Pancreas (tissue), 10 donors: ENCODE measurements at regions not wholly inside any gene's neighbourhood (a gene's known extent, or its start where the extent isn't known, plus 50 kb on each side); places are given as distances from the start of the nearest gene placed in this dataset.

ENCODE experiments used
- ATAC-seq, 4 donors: fragments of 200-7000 bp; cut with Tn5 transposase; one replicate each; pipeline versions ENCODE4 v1.8.0 to v1.9.1; 2020; ENCODE audit warnings: mild to moderate bottlenecking in 4 of 4, moderate library complexity in 4 of 4
- DNase-seq, 6 donors: peaks; one replicate each; pipeline ENCODE4 v3.0.0-alpha.2; 2020
- FAIRE-seq: peaks from 2 replicates; lab custom pipeline; 2012; peaks lifted over from hg19 to GRCh38; lab: Jason Lieb, UNC
- H3K27ac ChIP-seq, 4 donors: fragments of 200-600 bp; sonication (generic); 1 replicate in 3 of 4; 2 replicates in 1 of 4; pipeline versions ENCODE4 v1.5.0 to v1.8.0; 2020
- H3K27me3 ChIP-seq, 4 donors: fragments of 200-600 bp; one replicate each; pipeline ENCODE4 v1.8.0; 2021
- H3K36me3 ChIP-seq, 3 donors: fragments of 200-600 bp; sonication (generic) in 1 of 3; one replicate each; pipeline versions ENCODE4 v1.5.0 to v1.8.0; 2020 to 2021
- H3K4me1 ChIP-seq, 3 donors: fragments of 200-600 bp; one replicate each; pipeline ENCODE4 v1.8.0; 2021
- H3K4me3 ChIP-seq, 4 donors: fragments of 200-600 bp; sonication (generic) in 2 of 4; one replicate each; pipeline versions ENCODE4 v1.5.0 to v1.8.0; 2020 to 2021
- H3K9me3 ChIP-seq, 4 donors: fragments of 200-600 bp; one replicate each; pipeline ENCODE4 v1.8.0; 2021
- WGBS, 2 donors: extraction: QIAGEN DNeasy Blood & Tissue Kit; methylation state at CpG; one replicate each; pipeline ENCODE4 v1.1.7; 2013; 5-methylcytosine and 5-hydroxymethylcytosine counted together
- intact Hi-C, 3 donors: fragments of 100-400 bp; cut with DNase I; formaldehyde crosslinking; loops; one replicate each; pipeline versions ENCODE4 v1.11.1 to v1.14.2; 2022
- TF ChIP-seq, protein P1 (sequence below), 4 donors: fragments of 200-600 bp; sonication (generic) in 3 of 4; IDR thresholded peaks; one replicate each; pipeline versions ENCODE4 v1.5.0 to v1.8.0; 2021; ENCODE audit warnings: antibody characterized with exemption in 4 of 4
- donor health status: healthy with polysubstance abuse.
- donor health status: DM: no; HTN: no; CAD: no; lungs with moderate emphysema.
- donor health status: DM: no; HTN: no; CAD: no.
- donor health status: control.
- donor health status: control.
- donor health status: Bipolar disorder and iron deficiency.
- donor health status: DM: yes; HTN: yes; CAD: no.
- donor health status: DM: no; HTN: no; CAD: no.
- donor health status: DM: no; HTN: no; CAD: no.
- donor health status: DM: yes; HTN: yes; CAD: no.

DNA sequence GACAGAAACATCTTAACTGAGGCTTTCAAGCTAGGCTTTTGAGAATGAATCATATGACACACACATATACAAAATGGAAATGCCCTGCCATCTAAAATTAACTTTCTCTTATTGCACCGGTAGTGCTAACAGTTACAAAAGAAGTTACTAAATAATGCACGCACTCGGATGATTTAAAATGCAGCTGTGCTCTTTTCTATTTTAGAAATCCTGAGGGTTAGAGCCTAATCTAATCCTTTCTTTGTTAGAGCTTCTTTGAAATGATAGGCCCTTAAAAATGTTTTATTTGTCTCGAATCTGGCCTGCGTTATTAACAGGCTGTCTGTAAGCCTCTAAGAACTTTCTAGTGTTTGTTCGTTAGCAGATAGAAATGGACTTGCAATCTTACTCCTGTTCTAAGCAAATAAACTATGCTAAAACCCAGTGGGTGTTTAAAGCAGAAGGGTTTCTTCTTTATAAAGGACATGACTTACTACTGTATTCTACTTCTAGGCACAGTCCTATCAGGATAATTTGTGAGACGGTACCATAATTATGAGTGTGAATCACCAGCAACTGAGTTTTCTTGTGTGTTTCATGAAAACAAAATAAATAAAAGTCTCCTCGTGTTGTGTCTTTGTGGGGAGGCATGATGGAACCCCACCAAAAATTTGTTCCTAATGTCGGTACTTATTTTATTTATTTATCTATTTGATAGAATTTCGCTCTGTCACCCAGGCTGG, 69.2 kb upstream of the MYO10 start:
- DNase-seq (no peak), ATAC-seq (no peak), FAIRE-seq (no peak)
- Histone ChIP-seq H3K36me3 (no peaks in the 10 kb centered on the region), H3K27ac (no peak overlapping the region), H3K9me3 (no peaks in the 10 kb centered on the region), H3K27me3 (no peaks in the 10 kb centered on the region), H3K4me1 (no peaks in the 10 kb centered on the region), H3K4me3 (no peak overlapping the region)
- WGBS, 2 donors: 87 to 88% methylated on average over 10 of the region's 10 CpGs
- intact Hi-C loops: no loop called here
- TF ChIP-seq, protein P1, sequence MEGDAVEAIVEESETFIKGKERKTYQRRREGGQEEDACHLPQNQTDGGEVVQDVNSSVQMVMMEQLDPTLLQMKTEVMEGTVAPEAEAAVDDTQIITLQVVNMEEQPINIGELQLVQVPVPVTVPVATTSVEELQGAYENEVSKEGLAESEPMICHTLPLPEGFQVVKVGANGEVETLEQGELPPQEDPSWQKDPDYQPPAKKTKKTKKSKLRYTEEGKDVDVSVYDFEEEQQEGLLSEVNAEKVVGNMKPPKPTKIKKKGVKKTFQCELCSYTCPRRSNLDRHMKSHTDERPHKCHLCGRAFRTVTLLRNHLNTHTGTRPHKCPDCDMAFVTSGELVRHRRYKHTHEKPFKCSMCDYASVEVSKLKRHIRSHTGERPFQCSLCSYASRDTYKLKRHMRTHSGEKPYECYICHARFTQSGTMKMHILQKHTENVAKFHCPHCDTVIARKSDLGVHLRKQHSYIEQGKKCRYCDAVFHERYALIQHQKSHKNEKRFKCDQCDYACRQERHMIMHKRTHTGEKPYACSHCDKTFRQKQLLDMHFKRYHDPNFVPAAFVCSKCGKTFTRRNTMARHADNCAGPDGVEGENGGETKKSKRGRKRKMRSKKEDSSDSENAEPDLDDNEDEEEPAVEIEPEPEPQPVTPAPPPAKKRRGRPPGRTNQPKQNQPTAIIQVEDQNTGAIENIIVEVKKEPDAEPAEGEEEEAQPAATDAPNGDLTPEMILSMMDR (IDR thresholded peaks at IDR 0.05): no peak

DNA sequence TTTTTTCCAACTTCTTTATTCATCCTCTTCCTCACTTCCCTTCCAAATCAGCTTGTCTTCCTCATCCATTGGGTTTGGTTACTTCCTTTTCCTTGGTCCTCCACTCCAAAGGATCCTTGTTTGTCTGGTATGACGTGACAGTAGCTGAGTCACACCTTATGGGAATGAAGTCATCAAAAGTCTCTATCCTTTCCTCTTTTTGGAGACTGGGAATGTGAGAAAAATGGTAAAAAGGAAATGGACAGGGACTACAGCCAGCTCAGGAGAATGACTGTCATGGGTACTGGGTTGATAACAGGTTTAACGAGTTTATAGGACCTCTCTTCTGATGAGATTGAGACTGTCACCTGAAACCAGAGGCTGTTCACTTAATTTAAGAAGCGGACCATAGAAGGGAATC, 76.2 kb upstream of the MYO10 start:
- DNase-seq: no peak
- H3K4me3 ChIP-seq: no peak overlapping the region
- no peaks in the 10 kb centered on the region for H3K27me3 ChIP-seq
- H3K9me3 ChIP-seq: no peaks in the 10 kb centered on the region
- intact Hi-C loops: no loop called here
- no peaks in the 10 kb centered on the region for H3K4me1 ChIP-seq
- no peak for FAIRE-seq
- H3K27ac ChIP-seq: no peak overlapping the region
- no peak for ATAC-seq
- TF ChIP-seq, protein P1 (IDR thresholded peaks at IDR 0.05): no peak
- WGBS, 2 donors: 79 to 88% methylated on average over 3 of the region's 3 CpGs
- H3K36me3 ChIP-seq: no peaks in the 10 kb centered on the region

DNA sequence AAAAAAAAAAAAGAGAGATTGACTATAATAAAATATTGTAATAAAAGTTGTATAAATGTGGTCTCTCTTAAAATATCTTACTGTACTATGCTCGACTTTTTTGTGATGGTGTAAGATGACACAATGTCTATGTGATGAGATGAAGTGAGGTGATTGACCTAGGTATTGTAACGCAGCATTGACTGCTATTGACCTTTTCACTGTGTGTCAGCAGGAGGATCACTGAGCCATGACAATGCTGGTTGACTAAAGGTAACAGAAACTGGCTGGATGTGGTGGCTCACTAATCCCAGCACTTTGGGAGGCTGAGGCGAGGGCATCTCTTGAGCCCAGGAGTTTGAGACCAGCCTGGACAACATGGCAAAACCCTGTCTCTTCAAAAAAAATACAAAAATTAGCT, 78.6 kb upstream of the MYO10 start:
- Histone ChIP-seq H3K27ac (no peak overlapping the region), H3K4me1 (no peaks in the 10 kb centered on the region), H3K9me3 (no peaks in the 10 kb centered on the region), H3K36me3 (no peaks in the 10 kb centered on the region), H3K4me3 (no peak overlapping the region), H3K27me3 (no peaks in the 10 kb centered on the region)
- TF ChIP-seq, protein P1 (IDR thresholded peaks at IDR 0.05): no peak
- intact Hi-C loops: no loop called here
- no peak for DNase-seq
- FAIRE-seq: no peak
- ATAC-seq: no peak
- WGBS, 2 donors: 77 to 94% methylated on average over 3 of the region's 3 CpGs

DNA sequence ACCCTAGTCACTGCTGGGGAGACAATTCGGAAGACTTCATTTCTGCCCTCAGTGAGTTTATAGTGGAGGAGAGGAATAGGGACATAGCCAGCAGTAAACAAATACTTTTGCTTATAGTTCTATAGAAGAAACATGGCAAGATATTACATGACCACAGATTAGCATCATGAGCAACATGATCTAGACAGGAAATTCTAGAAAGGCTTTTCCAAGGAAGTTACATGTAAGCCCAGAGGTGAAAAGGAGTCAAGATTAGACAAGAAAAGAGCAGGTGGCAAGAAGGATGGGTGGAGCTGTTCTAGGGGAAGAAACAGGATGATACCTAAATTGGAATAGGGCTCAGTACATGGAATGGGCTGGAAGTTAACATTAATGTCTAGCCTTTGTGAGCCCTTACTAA, 82.8 kb upstream of the MYO10 start:
- ATAC-seq (no peak), FAIRE-seq (no peak)
- TF ChIP-seq, protein P1 (IDR thresholded peaks at IDR 0.05): no peak

DNA sequence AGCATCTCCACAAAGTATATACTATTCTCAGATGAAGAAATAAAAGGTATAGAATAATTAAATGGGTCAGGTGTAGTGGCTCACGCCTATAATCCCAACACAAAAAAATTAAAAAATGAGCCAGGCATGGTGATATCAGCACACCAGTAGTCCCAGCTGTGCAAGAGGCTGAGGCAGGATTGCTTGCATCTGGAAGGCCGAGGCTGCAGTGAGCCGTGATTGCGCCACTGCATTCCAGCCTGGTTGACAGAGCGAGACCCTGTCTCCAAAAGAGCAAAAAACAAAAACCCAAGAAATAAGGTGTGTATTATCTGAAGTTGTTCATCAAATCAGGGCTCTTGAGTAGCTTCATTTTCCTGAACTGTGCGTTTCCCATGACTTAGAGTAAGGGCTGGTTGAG, 83.2 kb upstream of the MYO10 start:
- Histone ChIP-seq H3K9me3 (no peaks in the 10 kb centered on the region), H3K27me3 (no peaks in the 10 kb centered on the region)
- ATAC-seq: no peak

More for the DNA sequence above, 82.8 kb upstream of the MYO10 start:
- Histone ChIP-seq H3K36me3 (no peaks in the 10 kb centered on the region), H3K27ac (no peak overlapping the region), H3K4me3 (no peak overlapping the region), H3K4me1 (no peaks in the 10 kb centered on the region), H3K9me3 (no peaks in the 10 kb centered on the region), H3K27me3 (no peaks in the 10 kb centered on the region)
- DNase-seq: no peak
- intact Hi-C loops: no loop called here
- WGBS, 2 donors: 90 to 94% methylated on average over 1 of the region's 1 CpG

More for the DNA sequence above, 83.2 kb upstream of the MYO10 start:
- WGBS, 2 donors: 90 to 94% methylated on average over 6 of the region's 6 CpGs
- intact Hi-C loops: no loop called here
- Histone ChIP-seq H3K36me3 (no peaks in the 10 kb centered on the region), H3K27ac (no peak overlapping the region), H3K4me3 (no peak overlapping the region), H3K4me1 (no peaks in the 10 kb centered on the region)
- FAIRE-seq (no peak), DNase-seq (no peak)
- TF ChIP-seq, protein P1 (IDR thresholded peaks at IDR 0.05): no peak
